ENCODE measurements at regions not wholly inside any gene's neighbourhood (a gene's known extent, or its start where the extent isn't known, plus 50 kb on each side); places are given as distances from the start of the nearest gene placed in this dataset.

DNA sequence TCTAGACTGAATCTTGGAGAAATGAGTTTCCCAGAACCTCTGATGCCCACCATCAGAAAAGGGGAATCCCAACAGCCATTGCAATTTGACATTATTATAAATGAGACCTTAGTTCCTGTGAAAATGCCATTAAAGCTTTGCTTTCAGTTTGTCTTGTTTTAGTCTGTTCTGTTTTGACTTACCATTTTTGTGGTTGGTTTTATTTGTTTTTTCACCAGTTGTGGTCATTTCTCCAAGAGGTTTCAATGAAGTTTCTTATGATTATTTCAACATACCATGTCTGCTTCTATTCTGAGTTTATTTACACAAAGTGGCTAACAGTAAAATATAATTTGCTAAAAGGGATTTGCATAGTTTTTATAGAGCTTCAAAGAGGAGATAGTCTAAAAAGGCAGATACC lies 175.0 kb upstream of the MCTP2 start:
- no peaks in the 10 kb centered on the region for H3K36me3 ChIP-seq (ENCODE audit: low read depth)
- no peaks in the 10 kb centered on the region for H3K9me3 ChIP-seq (ENCODE audit: severe bottlenecking)
- no peak for ATAC-seq (ENCODE audit: low read depth)
- no peak for DNase-seq (ENCODE audit: low spot score)
- H3K27ac ChIP-seq (ENCODE audit: poor library complexity, severe bottlenecking) = no peak overlapping the region
- no peak overlapping the region for H3K4me3 ChIP-seq (ENCODE audit: severe bottlenecking)
- TF ChIP-seq, protein P1, sequence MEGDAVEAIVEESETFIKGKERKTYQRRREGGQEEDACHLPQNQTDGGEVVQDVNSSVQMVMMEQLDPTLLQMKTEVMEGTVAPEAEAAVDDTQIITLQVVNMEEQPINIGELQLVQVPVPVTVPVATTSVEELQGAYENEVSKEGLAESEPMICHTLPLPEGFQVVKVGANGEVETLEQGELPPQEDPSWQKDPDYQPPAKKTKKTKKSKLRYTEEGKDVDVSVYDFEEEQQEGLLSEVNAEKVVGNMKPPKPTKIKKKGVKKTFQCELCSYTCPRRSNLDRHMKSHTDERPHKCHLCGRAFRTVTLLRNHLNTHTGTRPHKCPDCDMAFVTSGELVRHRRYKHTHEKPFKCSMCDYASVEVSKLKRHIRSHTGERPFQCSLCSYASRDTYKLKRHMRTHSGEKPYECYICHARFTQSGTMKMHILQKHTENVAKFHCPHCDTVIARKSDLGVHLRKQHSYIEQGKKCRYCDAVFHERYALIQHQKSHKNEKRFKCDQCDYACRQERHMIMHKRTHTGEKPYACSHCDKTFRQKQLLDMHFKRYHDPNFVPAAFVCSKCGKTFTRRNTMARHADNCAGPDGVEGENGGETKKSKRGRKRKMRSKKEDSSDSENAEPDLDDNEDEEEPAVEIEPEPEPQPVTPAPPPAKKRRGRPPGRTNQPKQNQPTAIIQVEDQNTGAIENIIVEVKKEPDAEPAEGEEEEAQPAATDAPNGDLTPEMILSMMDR (IDR thresholded peaks at IDR 0.05; ENCODE audit: poor library complexity, severe bottlenecking) = no peak
- no peaks in the 10 kb centered on the region for H3K27me3 ChIP-seq (ENCODE audit: insufficient read depth, poor library complexity, severe bottlenecking)
- peaks cover 8% of the 10 kb centered on the region for H3K4me1 ChIP-seq (ENCODE audit: insufficient read depth, poor library complexity, severe bottlenecking)

DNA sequence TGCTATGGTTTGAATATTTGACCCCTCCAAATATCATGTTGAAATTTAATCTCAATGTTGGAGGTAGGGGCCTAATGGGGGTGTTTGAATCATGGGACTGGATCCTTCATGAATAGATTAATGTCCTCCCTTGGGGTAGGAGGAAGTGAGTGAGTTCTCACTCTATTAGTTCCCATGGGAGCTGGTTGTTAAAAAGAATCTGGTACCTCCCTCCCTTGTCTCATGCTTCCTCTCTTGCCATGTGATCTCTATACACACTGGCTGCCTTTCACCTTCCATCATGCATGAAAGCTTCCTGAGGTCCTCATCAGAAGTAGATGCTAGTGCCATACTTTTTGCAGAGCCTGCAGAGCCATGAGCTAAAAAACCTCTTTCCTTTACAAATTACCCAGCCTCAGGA lies 177.7 kb upstream of the MCTP2 start:
- H3K4me3 ChIP-seq (ENCODE audit: severe bottlenecking) = no peak overlapping the region
- no peaks in the 10 kb centered on the region for H3K9me3 ChIP-seq (ENCODE audit: severe bottlenecking)
- DNase-seq (ENCODE audit: low spot score) (no peak), ATAC-seq (ENCODE audit: low read depth) (no peak)
- TF ChIP-seq, protein P1 (IDR thresholded peaks at IDR 0.05; ENCODE audit: poor library complexity, severe bottlenecking) = no peak
- H3K27me3 ChIP-seq (ENCODE audit: insufficient read depth, poor library complexity, severe bottlenecking) = no peaks in the 10 kb centered on the region
- no peaks in the 10 kb centered on the region for H3K4me1 ChIP-seq (ENCODE audit: insufficient read depth, poor library complexity, severe bottlenecking)
- no peaks in the 10 kb centered on the region for H3K36me3 ChIP-seq (ENCODE audit: low read depth)
- H3K27ac ChIP-seq (ENCODE audit: poor library complexity, severe bottlenecking) = no peak overlapping the region

DNA sequence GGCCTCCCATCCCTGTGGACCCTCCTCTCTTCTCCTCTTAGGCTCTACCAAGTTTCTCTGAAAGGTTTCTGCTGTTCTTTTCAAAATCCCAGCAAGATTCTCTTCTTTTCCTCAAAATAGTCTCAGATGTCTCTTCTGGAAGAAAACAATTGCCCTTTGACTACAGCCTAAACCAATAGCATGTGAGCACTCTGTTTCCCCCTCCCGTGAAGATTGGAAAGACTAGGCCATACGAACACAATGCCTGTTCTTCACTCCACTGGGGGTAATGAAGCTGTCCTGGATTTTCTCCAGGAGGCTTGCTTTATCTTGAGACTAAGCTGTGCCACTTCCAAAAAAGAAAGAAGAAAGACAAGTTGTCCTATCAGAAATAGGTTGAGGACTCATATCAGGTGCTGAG lies 178.7 kb upstream of the MCTP2 start:
- no peak for ATAC-seq (ENCODE audit: low read depth)
- H3K36me3 ChIP-seq (ENCODE audit: low read depth) = no peaks in the 10 kb centered on the region
- no peaks in the 10 kb centered on the region for H3K27me3 ChIP-seq (ENCODE audit: insufficient read depth, poor library complexity, severe bottlenecking)
- no peak overlapping the region for H3K27ac ChIP-seq (ENCODE audit: poor library complexity, severe bottlenecking)
- H3K4me1 ChIP-seq (ENCODE audit: insufficient read depth, poor library complexity, severe bottlenecking) = no peaks in the 10 kb centered on the region
- TF ChIP-seq, protein P1 (IDR thresholded peaks at IDR 0.05; ENCODE audit: poor library complexity, severe bottlenecking) = no peak
- H3K9me3 ChIP-seq (ENCODE audit: severe bottlenecking) = no peaks in the 10 kb centered on the region
- no peak overlapping the region for H3K4me3 ChIP-seq (ENCODE audit: severe bottlenecking)
- no peak for DNase-seq (ENCODE audit: low spot score)

DNA sequence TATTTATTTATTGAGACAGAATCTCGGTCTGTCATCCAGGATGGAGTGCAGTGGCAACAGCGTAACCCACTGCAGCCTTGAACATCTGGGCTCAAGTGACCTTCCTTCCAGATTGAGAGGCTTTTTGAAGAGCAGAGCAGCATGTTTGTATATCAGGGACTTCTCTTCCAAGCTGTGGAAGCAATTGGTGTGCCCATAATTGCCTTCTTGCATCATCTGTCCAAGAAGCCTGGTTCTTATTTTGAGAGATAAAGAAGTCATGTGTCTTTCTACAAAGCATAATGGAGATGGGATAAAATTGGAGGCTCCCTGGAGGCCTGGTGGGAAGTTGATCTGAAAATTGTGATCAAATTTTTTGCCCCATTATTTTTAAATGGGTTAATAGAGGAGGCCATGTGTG lies 183.8 kb upstream of the MCTP2 start:
- DNase-seq (ENCODE audit: low spot score) (no peak), ATAC-seq (ENCODE audit: low read depth) (no peak)
- H3K4me3 ChIP-seq (ENCODE audit: severe bottlenecking) = no peak overlapping the region
- H3K4me1 ChIP-seq (ENCODE audit: insufficient read depth, poor library complexity, severe bottlenecking) = no peaks in the 10 kb centered on the region
- no peak overlapping the region for H3K27ac ChIP-seq (ENCODE audit: poor library complexity, severe bottlenecking)
- no peaks in the 10 kb centered on the region for H3K27me3 ChIP-seq (ENCODE audit: insufficient read depth, poor library complexity, severe bottlenecking)
- no peaks in the 10 kb centered on the region for H3K9me3 ChIP-seq (ENCODE audit: severe bottlenecking)
- no peaks in the 10 kb centered on the region for H3K36me3 ChIP-seq (ENCODE audit: low read depth)
- TF ChIP-seq, protein P1 (IDR thresholded peaks at IDR 0.05; ENCODE audit: poor library complexity, severe bottlenecking) = no peak

DNA sequence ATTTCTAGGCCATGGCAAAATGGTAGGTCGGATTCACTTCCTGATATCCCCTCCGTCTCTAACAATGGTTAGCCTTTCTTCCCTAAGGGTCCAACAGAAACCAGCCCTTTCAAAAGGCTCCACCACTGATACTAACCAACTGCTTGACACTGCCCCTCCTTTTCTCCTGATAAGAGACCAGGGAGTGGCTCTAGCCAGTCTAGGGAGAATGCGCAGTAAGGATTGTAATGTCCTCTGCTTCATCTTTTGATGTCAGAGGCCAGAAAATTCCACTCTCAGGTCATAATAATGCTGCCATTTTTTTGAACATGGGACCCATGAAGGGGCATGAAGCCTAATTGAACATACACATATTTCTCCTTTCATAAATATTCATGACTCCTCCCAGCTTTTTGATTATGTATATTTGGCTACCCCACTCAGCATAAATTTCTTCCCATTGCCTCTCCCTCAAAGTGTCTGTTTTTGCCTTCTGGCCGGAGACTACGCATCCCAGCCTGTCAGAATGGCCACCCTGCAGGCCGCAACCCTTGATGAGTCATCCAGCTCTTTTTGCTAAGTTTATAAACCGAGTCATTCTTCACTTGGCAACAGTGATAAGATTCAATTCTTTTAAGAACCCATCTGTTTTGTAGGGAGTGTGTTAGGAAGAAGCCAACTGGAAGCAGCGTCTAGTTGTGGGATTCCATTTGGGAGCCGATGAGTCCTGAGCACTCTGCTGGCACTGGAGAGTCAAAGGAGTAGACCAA lies 189.0 kb upstream of the MCTP2 start:
- TF ChIP-seq, protein P1 (IDR thresholded peaks at IDR 0.05; ENCODE audit: poor library complexity, severe bottlenecking) = no peak
- DNase-seq (ENCODE audit: low spot score) (no peak), ATAC-seq (ENCODE audit: low read depth) (no peak)
- H3K27me3 ChIP-seq (ENCODE audit: insufficient read depth, poor library complexity, severe bottlenecking) = no peaks in the 10 kb centered on the region
- H3K9me3 ChIP-seq (ENCODE audit: severe bottlenecking) = no peaks in the 10 kb centered on the region
- H3K4me1 ChIP-seq (ENCODE audit: insufficient read depth, poor library complexity, severe bottlenecking) = no peaks in the 10 kb centered on the region
- H3K36me3 ChIP-seq (ENCODE audit: low read depth) = no peaks in the 10 kb centered on the region
- no peak overlapping the region for H3K4me3 ChIP-seq (ENCODE audit: severe bottlenecking)
- H3K27ac ChIP-seq (ENCODE audit: poor library complexity, severe bottlenecking) = no peak overlapping the region

Data from RWPE2 (cell line).